ENCODE measurements at regions not wholly inside any gene's neighbourhood (a gene's known extent, or its start where the extent isn't known, plus 50 kb on each side); places are given as distances from the start of the nearest gene placed in this dataset.

DNA sequence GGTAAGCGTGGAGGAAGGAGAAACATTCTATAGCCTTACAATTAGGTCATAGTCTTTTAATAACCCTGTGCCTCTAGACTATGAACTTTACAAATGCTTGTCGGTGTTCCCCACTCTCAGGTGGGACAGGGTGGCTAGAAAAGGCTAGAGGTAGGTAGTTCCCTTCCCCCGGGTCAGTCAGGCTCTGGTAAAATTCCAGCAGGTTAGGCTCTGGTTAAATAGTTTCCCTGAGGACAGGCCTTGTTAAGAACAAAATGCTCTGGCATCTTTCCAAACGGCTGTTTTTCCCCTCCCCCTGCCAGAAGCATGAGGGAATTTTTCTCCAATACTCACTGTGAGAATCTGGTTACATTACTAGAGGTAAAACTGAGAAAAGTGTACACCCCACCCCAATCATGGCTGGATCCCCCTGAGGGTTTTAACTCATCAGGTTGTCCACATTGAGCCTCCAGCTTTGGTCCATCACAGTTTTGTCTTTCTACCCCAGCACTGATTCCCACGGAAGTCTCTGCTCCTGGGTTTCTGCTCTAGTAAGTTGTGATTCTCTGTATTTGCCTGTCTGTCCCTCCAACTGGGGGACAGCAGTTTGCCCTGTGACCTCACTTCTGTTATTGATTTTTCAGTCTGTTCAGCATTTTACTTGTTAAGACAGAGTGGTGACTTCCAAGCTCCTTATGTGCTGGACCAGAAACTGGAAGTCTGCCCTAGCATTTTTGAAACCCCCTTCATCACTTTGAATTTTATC lies 84.7 kb upstream of the ADGRF1 start:
- FAIRE-seq (peak; percentile 88), ATAC-seq (peak; percentile 89), DNase-seq (ENCODE audit: low spot score) (peak; percentile 91)
- H3K27ac ChIP-seq (ENCODE audit: extremely low read length, insufficient read depth, low read length): peak overlapping the region; percentile 70
- H3K4me1 ChIP-seq (ENCODE audit: insufficient read depth, low read length): peaks cover 59% of the 10 kb centered on the region
- BruUV-seq (replicated peaks): TSS peak; percentile 94
- no peaks in the 10 kb centered on the region for H3K79me2 ChIP-seq (ENCODE audit: insufficient read depth, low read length)
- 4% methylated on average over 5 of the region's 5 CpGs for WGBS (ENCODE audit: low lambda C conversion rate)
- no peaks in the 10 kb centered on the region for H4K20me1 ChIP-seq (ENCODE audit: insufficient read depth, low read length)
- ChIA-PET CTCF (ENCODE audit: low intra/inter-chr PET ratio, low total read pairs) (no interaction called here), POLR2A (interaction anchor here (0.7 to 1.4 kb wide), 4 partner anchors 15 to 76 kb away, joined by 3 to 5 read pairs (median 3); no protein-coding TSS in a partner anchor)
- H3K9me3 ChIP-seq (ENCODE audit: low read length): no peaks in the 10 kb centered on the region
- peak overlapping the region; percentile 27 to 47 (median 43); a peak in 5 of 6 replicates for H3K4me3 ChIP-seq (replicated peaks in 1 of 3; ENCODE audit: insufficient read depth in 1 of 3, low read depth in 2 of 3, low read length in 3 of 3)
- H3K27me3 ChIP-seq (ENCODE audit: control insufficient read depth in 1 of 2, insufficient read depth in 2 of 2, low read length in 2 of 2): no peaks in the 10 kb centered on the region
- peak overlapping the region; percentile 78 for H3K4me2 ChIP-seq (ENCODE audit: low read depth, low read length)
- H2AFZ ChIP-seq (ENCODE audit: low read length): peak overlapping the region; percentile 88
- H3K9ac ChIP-seq (ENCODE audit: insufficient read depth, low read depth, low read length): peak overlapping the region; percentile 73
- H3K36me3 ChIP-seq (replicated peaks in 1 of 2; ENCODE audit: control insufficient read depth in 1 of 2, insufficient read depth in 2 of 2, low read length in 2 of 2): no peaks in the 10 kb centered on the region
- in situ Hi-C loops (cut with HindIII; ENCODE audit: extremely low pct_ligation_motif_present, low pct_unique_long_range_greater_than_20kb): no loop called here
- intact Hi-C loops (cut with micrococcal nuclease; ENCODE audit: unreplicated experiment): loop anchor here (1.0 to 2.0 kb wide), 2 partner anchors 8 to 16 kb away; no protein-coding TSS in a partner anchor
- TF ChIP-seq ZIK1 (CRISPR knock-in tag; IDR thresholded peaks at IDR 0.05; ENCODE audit: borderline replicate concordance, low read depth) (no peak), ZNF232 (CRISPR knock-in tag; IDR thresholded peaks at IDR 0.05; ENCODE audit: borderline replicate concordance) (no peak; the same call in 1 of the 2 replicates), BATF2 (CRISPR knock-in tag; IDR thresholded peaks at IDR 0.05) (no peak), PBX2 (CRISPR knock-in tag; IDR thresholded peaks at IDR 0.05) (no peak), TSC22D2 (CRISPR knock-in tag; IDR thresholded peaks at IDR 0.05; ENCODE audit: borderline replicate concordance) (no peak), ZNF713 (CRISPR knock-in tag; IDR thresholded peaks at IDR 0.05) (no peak), ZNF788 (CRISPR knock-in tag; IDR thresholded peaks at IDR 0.05; ENCODE audit: borderline replicate concordance) (peak; percentile 59; the same call in 1 of the 2 replicates), TOE1 (CRISPR knock-in tag; IDR thresholded peaks at IDR 0.05) (no peak), KLF16 (CRISPR knock-in tag; IDR thresholded peaks at IDR 0.05) (no peak), NFKBIZ (CRISPR knock-in tag; IDR thresholded peaks at IDR 0.05) (no peak), ZNF850 (CRISPR knock-in tag; conservative IDR thresholded peaks at IDR 0.05) (no peak), GABPA (IDR thresholded peaks at IDR 0.05; ENCODE audit: low read depth, low read length) (no peak), GABPA (CRISPR knock-in tag; IDR thresholded peaks at IDR 0.05; ENCODE audit: low read depth) (0 out of 2 replicates have a peak, but pooled peaks have one; percentile 29), SRF (IDR thresholded peaks at IDR 0.05; ENCODE audit: low read depth, low read length) (no peak), NCOA1 (CRISPR knock-in tag; IDR thresholded peaks at IDR 0.05) (no peak), SOX13 (IDR thresholded peaks at IDR 0.05) (no peak), SOX13 (CRISPR knock-in tag; conservative IDR thresholded peaks at IDR 0.05 in 1 of 2, IDR thresholded peaks at IDR 0.05 in 1 of 2) (peak in 1 of 2 experiments; percentile 38; a peak in 1 of 4 replicates), ZNF552 (CRISPR knock-in tag; IDR thresholded peaks at IDR 0.05; ENCODE audit: borderline replicate concordance) (no peak), FOXP4 (CRISPR knock-in tag; IDR thresholded peaks at IDR 0.05) (peak; percentile 52; the same call in 1 of the 2 replicates)
- TF ChIP-seq, protein P1, sequence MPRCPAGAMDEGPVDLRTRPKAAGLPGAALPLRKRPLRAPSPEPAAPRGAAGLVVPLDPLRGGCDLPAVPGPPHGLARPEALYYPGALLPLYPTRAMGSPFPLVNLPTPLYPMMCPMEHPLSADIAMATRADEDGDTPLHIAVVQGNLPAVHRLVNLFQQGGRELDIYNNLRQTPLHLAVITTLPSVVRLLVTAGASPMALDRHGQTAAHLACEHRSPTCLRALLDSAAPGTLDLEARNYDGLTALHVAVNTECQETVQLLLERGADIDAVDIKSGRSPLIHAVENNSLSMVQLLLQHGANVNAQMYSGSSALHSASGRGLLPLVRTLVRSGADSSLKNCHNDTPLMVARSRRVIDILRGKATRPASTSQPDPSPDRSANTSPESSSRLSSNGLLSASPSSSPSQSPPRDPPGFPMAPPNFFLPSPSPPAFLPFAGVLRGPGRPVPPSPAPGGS (CRISPR knock-in tag; IDR thresholded peaks at IDR 0.05): 0 out of 2 replicates have a peak, but pooled peaks have one; percentile 47
